ENCODE measurements at regions not wholly inside any gene's neighbourhood (a gene's known extent, or its start where the extent isn't known, plus 50 kb on each side); places are given as distances from the start of the nearest gene placed in this dataset.
"Not testable (repeated sequence)": the region's sequence is repeated elsewhere in the genome, so short reads cannot be mapped to it uniquely, and the experiment has no call there.

DNA sequence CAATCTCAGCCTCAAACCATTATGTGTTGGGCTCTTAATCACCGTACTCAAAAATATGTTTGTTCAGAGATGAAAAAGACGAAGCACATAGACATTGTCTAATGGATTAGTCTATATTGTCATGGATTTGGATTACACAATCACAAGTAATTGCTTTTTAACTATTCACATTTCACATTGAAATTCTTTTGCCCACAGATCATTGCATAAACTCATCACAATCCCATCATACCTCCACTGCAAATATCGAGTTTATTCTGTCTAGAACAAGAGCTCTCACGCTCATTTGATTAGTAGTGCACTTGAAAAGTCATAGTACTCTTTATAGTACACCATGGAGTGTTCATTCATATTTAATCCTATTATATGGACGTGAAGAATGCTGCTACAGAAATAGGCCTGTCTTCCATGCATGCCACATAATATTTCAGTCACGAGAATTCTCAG lies 97.9 kb upstream of the SOX11 start:
- no peak for DNase-seq

DNA sequence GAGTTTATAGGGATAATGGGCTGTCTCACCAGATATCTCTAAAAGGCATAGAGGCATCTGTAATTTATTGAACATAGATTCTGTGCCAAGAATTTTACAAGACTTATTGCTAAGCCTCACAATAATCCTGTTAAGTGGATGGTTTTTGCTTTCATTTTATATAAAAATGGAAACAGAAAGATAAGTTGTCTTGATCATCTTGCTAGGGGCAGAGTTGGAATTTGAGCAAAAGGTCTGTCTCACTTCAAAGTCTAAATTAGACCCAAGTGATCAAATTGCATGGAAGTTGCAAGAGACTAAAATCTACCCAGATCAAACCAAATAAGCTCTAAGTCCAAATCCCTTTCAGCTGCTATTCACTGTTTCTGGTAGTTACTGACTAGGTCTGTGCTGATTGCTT lies 95.3 kb upstream of the SOX11 start:
- no peak for DNase-seq

DNA sequence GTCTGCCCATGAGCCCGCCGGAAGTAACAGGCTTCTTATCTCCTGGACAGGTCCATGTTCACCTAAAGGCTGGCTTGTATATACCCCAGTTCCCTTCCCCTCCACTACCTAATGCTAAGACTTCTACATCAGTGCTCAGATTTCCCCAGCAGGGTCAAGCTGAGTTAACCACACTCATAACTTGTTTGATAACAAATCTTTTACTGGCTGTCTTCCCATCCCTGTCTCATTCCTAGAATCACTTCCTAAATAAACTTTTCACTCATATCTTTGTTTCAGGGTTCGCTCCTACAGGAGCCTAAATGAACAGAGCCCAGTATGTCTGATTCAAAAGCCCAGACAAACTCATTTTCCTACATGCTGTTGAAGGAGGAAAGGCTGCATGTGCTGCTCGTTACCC lies 94.0 kb upstream of the SOX11 start:
- DNase-seq, result no peak

DNA sequence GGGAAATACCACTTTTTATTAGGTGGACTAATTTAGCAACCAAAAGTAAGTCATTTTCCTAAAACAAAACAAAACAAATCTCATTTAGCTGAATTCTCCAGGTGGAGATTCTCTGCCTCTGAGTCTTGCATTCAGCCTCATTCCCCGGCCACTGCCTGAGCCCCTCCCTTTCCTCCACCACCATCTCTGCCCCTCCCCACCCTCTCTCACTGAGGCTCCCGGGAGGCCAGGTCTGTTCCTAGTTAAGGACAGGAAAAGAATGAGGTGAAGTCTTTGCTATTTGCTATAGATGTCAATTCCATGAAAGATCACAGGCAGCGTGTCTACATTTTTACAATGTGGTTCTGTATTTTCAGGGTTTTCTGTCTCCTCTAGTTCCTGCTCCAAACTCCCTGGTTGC lies 83.0 kb upstream of the SOX11 start:
- no peak for DNase-seq

GRCh38 chr2:5612666-5613065 lies 79.5 kb upstream of the SOX11 start:
- no peak for DNase-seq

DNA sequence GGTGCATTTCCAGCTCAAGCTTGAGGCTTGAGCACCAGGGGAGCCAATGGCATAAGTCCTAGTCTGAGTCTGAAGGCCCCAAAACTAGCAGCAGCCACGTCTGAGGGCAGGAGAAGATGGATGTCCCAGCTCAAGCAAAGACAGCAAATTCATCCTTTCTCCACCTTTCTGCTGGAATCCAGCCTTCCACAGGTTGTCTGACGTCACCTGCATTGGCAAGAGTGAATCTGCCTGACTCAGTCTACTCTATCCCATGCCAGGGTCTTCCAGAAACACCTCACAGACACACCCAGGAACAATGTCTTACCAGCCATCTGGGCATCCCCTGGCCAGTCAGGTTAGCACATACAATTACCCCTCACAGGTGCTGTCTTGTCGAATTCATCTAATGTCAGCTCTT lies 76.2 kb upstream of the SOX11 start:
- DNase-seq, result no peak

DNA sequence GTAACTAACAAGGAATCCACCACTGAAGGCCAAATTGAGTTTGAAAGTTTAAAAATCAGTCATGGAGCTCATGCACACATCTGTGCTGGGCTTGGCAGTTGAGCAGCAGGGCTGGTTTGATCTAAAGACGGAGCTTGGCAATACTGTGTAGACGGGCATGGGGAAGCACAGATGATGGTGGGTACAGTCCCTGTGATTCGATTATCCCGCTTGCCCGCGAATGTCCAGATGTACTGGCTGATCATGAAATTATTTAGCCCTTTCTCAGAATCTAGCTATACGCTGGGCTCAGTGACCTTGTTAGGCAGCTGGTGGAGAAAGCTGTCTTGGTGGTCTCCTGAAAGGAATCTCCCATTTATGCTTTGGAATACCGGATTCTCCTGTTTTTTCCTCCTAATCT lies 74.8 kb upstream of the SOX11 start:
- DNase-seq, result no peak

- no peak for DNase-seq
Observed at GRCh38 chr2:5617796-5618195, 74.4 kb upstream of the SOX11 start.

- DNase-seq, result no peak
Observed at GRCh38 chr2:5618271-5618670, 73.9 kb upstream of the SOX11 start.

- DNase-seq, result peak; percentile 5
Observed at GRCh38 chr2:5625556-5626065, 66.6 kb upstream of the SOX11 start.

GRCh38 chr2:5628484-5628883 lies 63.7 kb upstream of the SOX11 start:
- not testable (repeated sequence) for DNase-seq

DNA sequence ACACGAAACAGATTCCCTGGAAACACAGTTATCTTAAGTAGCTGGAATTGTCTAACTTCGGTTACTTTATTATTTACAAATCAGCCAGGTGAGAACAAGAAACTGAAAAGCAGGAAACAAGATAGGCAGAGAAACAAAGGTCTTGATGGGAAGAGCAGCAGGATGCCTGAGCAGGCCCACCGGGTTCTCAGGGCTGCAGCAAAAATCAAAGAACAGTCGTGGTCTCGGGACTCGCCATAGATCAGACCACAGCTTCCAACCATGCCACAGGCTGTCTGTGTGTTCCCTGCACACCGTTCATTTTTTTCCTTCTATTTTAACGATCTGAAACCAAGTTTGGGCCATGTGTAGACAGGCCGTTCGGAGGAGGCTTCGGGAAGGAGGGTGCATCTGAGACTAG lies 62.7 kb upstream of the SOX11 start:
- DNase-seq, result not testable (repeated sequence)

DNA sequence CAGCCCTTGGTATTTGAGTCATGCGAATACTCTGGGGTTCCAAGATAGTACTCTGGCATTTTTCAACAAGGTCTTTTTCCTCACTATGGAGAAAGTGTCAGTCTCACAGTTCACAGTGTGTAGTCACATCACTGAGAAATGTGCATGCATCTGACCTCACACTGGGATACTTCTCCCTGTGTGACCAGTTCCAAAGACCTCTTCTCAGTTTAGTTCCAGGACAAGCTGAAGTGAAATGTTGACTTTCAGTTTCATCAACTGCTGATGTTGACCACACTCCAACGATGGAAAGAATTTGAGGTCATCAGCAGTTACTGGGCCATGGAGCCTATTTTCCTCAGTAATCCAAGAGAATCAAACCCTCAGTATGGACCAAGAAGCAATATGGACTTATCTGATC lies 55.1 kb upstream of the SOX11 start:
- DNase-seq, result not testable (repeated sequence)

Data from RPMI8226 (cell line).